ENCODE measurements at regions not wholly inside any gene's neighbourhood (a gene's known extent, or its start where the extent isn't known, plus 50 kb on each side); places are given as distances from the start of the nearest gene placed in this dataset.

DNA sequence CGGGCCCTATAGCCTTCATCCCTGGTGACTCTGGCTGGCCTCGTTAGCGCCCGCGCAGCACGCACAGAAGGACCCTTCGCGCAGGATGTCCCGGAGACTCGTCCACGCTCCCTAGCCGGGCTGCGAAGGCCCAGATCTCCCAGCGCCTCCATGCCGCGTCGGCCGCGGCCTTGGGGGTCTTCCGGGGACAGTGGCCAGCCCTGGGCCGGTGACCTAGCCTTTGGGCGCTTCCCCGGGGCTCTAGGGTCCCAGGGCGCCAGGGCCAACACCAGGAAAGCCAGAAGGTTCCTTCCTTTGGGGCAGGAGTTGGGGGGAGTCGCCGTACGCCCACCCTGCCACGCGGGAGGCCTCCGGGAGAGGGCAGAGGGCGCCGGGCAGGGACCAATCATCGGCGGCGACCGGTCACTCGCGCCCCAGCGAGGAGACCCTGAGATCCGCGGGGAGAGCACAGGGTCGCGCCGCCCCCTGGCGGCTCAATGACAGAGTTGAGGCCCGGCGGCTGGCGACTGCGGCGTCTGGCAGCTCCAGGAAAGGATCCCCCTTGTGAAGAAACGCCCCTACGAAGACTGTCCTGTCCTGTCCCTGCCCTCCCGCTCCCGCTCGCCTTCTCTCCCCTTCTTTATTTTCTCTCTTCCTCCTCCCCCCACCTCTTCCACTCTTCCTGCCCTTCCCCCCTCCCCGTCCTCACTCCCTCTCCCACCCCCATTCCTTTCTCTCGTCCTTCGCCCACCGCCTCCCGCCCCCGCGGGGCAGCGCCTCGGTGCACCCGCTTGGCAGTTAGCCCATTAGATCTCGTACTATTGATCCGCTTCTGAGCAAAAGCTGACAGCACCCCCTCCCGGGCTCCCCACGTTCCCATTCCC lies 62.3 kb upstream of the LBX1 start:
- Histone ChIP-seq H3F3A (ENCODE audit: insufficient read depth, low read length) (no peaks in the 10 kb centered on the region; the same call in 1 of the 2 replicates), H3K36me3 (replicated peaks; ENCODE audit: insufficient read depth, low read length) (no peaks in the 10 kb centered on the region), H3K27ac (ENCODE audit: low read length) (no peak overlapping the region), H3K27me3 (replicated peaks; ENCODE audit: insufficient read depth, low read length) (peaks cover 17% of the 10 kb centered on the region), H3K79me2 (ENCODE audit: low read length) (no peaks in the 10 kb centered on the region), H3K9ac (ENCODE audit: low read length) (no peak overlapping the region), H3K9me2 (replicated peaks; ENCODE audit: insufficient read depth, low read length) (no peaks in the 10 kb centered on the region), H2AFZ (ENCODE audit: low read length) (peak overlapping the region; percentile 70), H4K20me1 (ENCODE audit: insufficient read depth, low read length) (no peaks in the 10 kb centered on the region), H3K9me3 (replicated peaks; ENCODE audit: insufficient read depth, low read length) (no peaks in the 10 kb centered on the region), H3K4me1 (ENCODE audit: low read length) (peaks cover 13% of the 10 kb centered on the region), H3K4me3 (ENCODE audit: low read length) (peak overlapping the region; percentile 68), H3K4me2 (ENCODE audit: low read depth, low read length) (peak overlapping the region; percentile 97)
- DNase-seq = peak; percentile 35
- TF ChIP-seq, protein P1, sequence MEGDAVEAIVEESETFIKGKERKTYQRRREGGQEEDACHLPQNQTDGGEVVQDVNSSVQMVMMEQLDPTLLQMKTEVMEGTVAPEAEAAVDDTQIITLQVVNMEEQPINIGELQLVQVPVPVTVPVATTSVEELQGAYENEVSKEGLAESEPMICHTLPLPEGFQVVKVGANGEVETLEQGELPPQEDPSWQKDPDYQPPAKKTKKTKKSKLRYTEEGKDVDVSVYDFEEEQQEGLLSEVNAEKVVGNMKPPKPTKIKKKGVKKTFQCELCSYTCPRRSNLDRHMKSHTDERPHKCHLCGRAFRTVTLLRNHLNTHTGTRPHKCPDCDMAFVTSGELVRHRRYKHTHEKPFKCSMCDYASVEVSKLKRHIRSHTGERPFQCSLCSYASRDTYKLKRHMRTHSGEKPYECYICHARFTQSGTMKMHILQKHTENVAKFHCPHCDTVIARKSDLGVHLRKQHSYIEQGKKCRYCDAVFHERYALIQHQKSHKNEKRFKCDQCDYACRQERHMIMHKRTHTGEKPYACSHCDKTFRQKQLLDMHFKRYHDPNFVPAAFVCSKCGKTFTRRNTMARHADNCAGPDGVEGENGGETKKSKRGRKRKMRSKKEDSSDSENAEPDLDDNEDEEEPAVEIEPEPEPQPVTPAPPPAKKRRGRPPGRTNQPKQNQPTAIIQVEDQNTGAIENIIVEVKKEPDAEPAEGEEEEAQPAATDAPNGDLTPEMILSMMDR (IDR thresholded peaks at IDR 0.05; ENCODE audit: low read length) = peak; percentile 60
- TF ChIP-seq EZH2 (optimal IDR thresholded peaks at IDR 0.05; ENCODE audit: low read depth, low read length) = no peak

DNA sequence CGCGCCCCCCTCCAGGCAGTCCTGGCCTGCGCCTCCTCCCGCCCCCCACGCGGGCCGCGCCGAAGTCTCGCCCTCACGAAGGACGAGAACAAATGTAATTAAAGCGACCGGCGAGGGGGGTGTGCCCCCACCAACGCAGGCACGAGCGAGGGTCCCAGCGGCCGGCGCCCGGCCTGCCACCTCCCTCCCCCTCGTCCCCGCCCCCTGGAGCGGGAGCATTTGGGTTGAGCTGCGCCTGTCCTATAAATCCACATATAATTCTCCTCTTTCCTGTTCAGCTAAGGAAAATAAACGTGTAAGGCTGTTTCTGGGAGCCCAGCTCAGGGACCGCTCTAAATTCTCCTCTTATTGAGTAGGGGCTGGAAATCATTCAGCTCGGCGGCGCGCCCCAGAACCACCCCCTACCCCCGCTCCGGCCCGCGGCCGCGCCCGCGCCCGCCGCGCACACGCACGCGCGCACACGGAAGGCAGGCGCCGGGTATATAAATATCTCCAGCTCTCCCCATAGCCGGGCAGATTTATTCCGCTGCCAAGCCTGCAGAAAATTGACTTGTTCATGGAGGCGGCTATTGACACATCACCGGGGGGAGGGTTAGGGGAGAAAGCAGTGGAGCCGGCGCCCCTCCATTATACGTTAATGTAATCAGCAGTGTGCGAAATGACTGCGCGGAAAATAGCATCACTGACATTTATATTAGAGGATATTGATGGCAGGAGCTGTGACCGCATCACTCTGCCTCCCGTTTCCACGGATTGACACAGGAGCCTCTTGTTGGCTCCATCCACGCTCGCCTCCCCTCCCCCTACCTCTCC lies 61.6 kb upstream of the BTRC start:
- Histone ChIP-seq H2AFZ (ENCODE audit: low read length) (peak overlapping the region; percentile 70), H3K4me2 (ENCODE audit: low read depth, low read length) (peak overlapping the region; percentile 97), H4K20me1 (ENCODE audit: insufficient read depth, low read length) (no peaks in the 10 kb centered on the region), H3K27ac (ENCODE audit: low read length) (no peak overlapping the region), H3K9me3 (replicated peaks; ENCODE audit: insufficient read depth, low read length) (no peaks in the 10 kb centered on the region), H3K79me2 (ENCODE audit: low read length) (no peaks in the 10 kb centered on the region), H3F3A (ENCODE audit: insufficient read depth, low read length) (no peaks in the 10 kb centered on the region; the same call in 1 of the 2 replicates), H3K27me3 (replicated peaks; ENCODE audit: insufficient read depth, low read length) (peaks cover 17% of the 10 kb centered on the region), H3K36me3 (replicated peaks; ENCODE audit: insufficient read depth, low read length) (no peaks in the 10 kb centered on the region), H3K4me3 (ENCODE audit: low read length) (peak overlapping the region; percentile 68), H3K4me1 (ENCODE audit: low read length) (peaks cover 13% of the 10 kb centered on the region), H3K9me2 (replicated peaks; ENCODE audit: insufficient read depth, low read length) (no peaks in the 10 kb centered on the region), H3K9ac (ENCODE audit: low read length) (no peak overlapping the region; the same call in 1 of the 2 replicates)
- no peak for DNase-seq
- TF ChIP-seq, protein P1 (IDR thresholded peaks at IDR 0.05; ENCODE audit: low read length) = no peak
- TF ChIP-seq EZH2phosphoT487 (IDR thresholded peaks at IDR 0.05; ENCODE audit: low read length) (no peak), EZH2 (optimal IDR thresholded peaks at IDR 0.05; ENCODE audit: low read depth, low read length) (no peak)

DNA sequence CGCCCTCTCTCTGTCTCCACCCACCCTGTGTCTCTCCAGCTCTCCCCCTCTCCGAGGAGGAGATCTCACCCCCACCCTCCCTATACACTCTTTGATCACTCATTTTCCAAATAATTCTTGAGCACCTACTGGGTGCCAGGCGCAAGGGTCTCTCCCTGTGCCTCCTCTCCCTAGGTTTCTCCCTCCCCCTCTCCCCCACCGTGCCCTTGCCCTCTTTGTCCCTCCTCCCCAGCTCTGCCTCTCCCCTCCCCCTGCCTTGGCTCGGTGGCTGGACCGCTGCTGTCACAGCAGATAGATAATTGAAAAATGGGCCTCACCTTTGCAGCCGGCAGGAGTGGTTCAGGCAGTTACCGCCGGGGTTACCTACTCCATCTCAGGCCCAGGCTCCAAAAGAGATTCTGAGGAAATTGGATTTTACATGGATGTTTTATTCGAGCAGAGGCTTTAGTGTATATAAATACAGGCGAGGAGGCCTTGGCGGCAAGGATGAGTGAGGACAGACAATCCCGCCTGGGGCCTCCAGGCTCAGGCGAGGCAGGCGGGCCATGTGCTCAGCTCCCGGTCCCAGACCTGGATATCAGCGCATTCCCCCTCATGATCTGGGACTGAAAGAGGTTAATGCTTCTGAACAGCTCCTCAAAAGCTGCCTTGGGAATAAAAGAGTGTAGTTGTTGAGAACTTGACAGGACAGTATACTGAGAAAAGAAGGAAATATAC lies 60.8 kb upstream of the BTRC start:
- Histone ChIP-seq H3K27ac (ENCODE audit: low read length) (no peak overlapping the region), H3K9me2 (replicated peaks; ENCODE audit: insufficient read depth, low read length) (no peaks in the 10 kb centered on the region), H3K36me3 (replicated peaks; ENCODE audit: insufficient read depth, low read length) (no peaks in the 10 kb centered on the region), H3F3A (ENCODE audit: insufficient read depth, low read length) (no peaks in the 10 kb centered on the region; the same call in 1 of the 2 replicates), H3K9me3 (replicated peaks; ENCODE audit: insufficient read depth, low read length) (no peaks in the 10 kb centered on the region), H4K20me1 (ENCODE audit: insufficient read depth, low read length) (no peaks in the 10 kb centered on the region), H2AFZ (ENCODE audit: low read length) (no peak overlapping the region), H3K9ac (ENCODE audit: low read length) (no peak overlapping the region), H3K27me3 (replicated peaks; ENCODE audit: insufficient read depth, low read length) (peaks cover 17% of the 10 kb centered on the region), H3K79me2 (ENCODE audit: low read length) (no peaks in the 10 kb centered on the region), H3K4me3 (ENCODE audit: low read length) (no peak overlapping the region), H3K4me1 (ENCODE audit: low read length) (peaks cover 13% of the 10 kb centered on the region), H3K4me2 (ENCODE audit: low read depth, low read length) (no peak overlapping the region)
- DNase-seq = no peak
- TF ChIP-seq EZH2phosphoT487 (IDR thresholded peaks at IDR 0.05; ENCODE audit: low read length) = no peak
- TF ChIP-seq, protein P1 (IDR thresholded peaks at IDR 0.05; ENCODE audit: low read length) = no peak
- no peak for TF ChIP-seq EZH2 (optimal IDR thresholded peaks at IDR 0.05; ENCODE audit: low read depth, low read length)
